HG03558 (cell line): ENCODE measurements at regions not wholly inside any gene's neighbourhood (a gene's known extent, or its start where the extent isn't known, plus 50 kb on each side); places are given as distances from the start of the nearest gene placed in this dataset.
"Not testable (repeated sequence)": the region's sequence is repeated elsewhere in the genome, so short reads cannot be mapped to it uniquely, and the experiment has no call there.

Experiments used
- ATAC-seq: cut with Tn5 transposase; IDR thresholded peaks from one replicate; pipeline ENCODE4 v1.9.1; 2021; ENCODE audit warnings: moderate number of reproducible peaks; ENCODE audit not compliant: unreplicated experiment; ENCODE audit errors: extremely low read depth

GRCh38 chr9:28394774-28395173 is 821.5 kb upstream of the C9orf72 start:
- no peak for ATAC-seq

GRCh38 chr9:28396058-28396457 is 822.8 kb upstream of the C9orf72 start:
- ATAC-seq = no peak

- ATAC-seq = no peak
These were observed 834.1 kb upstream of the C9orf72 start for GRCh38 chr9:28407351-28407750.

- ATAC-seq = no peak
These were observed 836.6 kb upstream of the C9orf72 start for GRCh38 chr9:28409919-28410318.

GRCh38 chr9:28410411-28410810 is 837.1 kb upstream of the C9orf72 start:
- no peak for ATAC-seq

- ATAC-seq = no peak
These were observed 840.2 kb upstream of the C9orf72 start for GRCh38 chr9:28413471-28413870.

- no peak for ATAC-seq
These were observed 850.0 kb upstream of the C9orf72 start for GRCh38 chr9:28423255-28423654.

GRCh38 chr9:28435456-28435855 is 862.2 kb upstream of the C9orf72 start:
- no peak for ATAC-seq

- ATAC-seq = no peak
These were observed 866.4 kb upstream of the C9orf72 start for GRCh38 chr9:28439688-28440087.

GRCh38 chr9:28443461-28443860 is 870.2 kb upstream of the C9orf72 start:
- ATAC-seq = no peak

GRCh38 chr9:28444637-28445036 is 871.4 kb upstream of the C9orf72 start:
- ATAC-seq = no peak

GRCh38 chr9:28445211-28445610 is 871.9 kb upstream of the C9orf72 start:
- ATAC-seq = no peak

GRCh38 chr9:28453918-28454317 is 880.6 kb upstream of the C9orf72 start:
- ATAC-seq = no peak

GRCh38 chr9:28456861-28457260 is 883.6 kb upstream of the C9orf72 start:
- ATAC-seq = no peak

- ATAC-seq = no peak
These were observed 891.4 kb upstream of the C9orf72 start for GRCh38 chr9:28464481-28465216.

- ATAC-seq = no peak
These were observed 898.0 kb upstream of the C9orf72 start for GRCh38 chr9:28471261-28471660.

GRCh38 chr9:28487561-28487960 is 914.3 kb upstream of the C9orf72 start:
- no peak for ATAC-seq

- ATAC-seq = no peak
These were observed 917.8 kb upstream of the C9orf72 start for GRCh38 chr9:28491121-28491520.

GRCh38 chr9:28498168-28498567 is 924.9 kb upstream of the C9orf72 start:
- ATAC-seq = not testable (repeated sequence)

GRCh38 chr9:28502189-28502588 is 928.9 kb upstream of the C9orf72 start:
- ATAC-seq = no peak

- ATAC-seq = no peak
These were observed 929.5 kb upstream of the C9orf72 start for GRCh38 chr9:28502741-28503140.

- ATAC-seq = no peak
These were observed 930.3 kb upstream of the C9orf72 start for GRCh38 chr9:28503573-28503972.
